ENCODE measurements at regions not wholly inside any gene's neighbourhood (a gene's known extent, or its start where the extent isn't known, plus 50 kb on each side); places are given as distances from the start of the nearest gene placed in this dataset.
"Not testable (repeated sequence)": the region's sequence is repeated elsewhere in the genome, so short reads cannot be mapped to it uniquely, and the experiment has no call there.

- no peak for TF ChIP-seq CTCF (IDR thresholded peaks at IDR 0.05; ENCODE audit: insufficient read depth, low read length, poor library complexity, severe bottlenecking)
Observed at GRCh38 chrX:64792598-64793337, 183.5 kb downstream of the ZC4H2 start.

GRCh38 chrX:64782923-64783322 lies 193.3 kb downstream of the ZC4H2 start:
- no peak for TF ChIP-seq CTCF (IDR thresholded peaks at IDR 0.05; ENCODE audit: insufficient read depth, low read length, poor library complexity, severe bottlenecking)
- Histone ChIP-seq H3K4me3 (replicated peaks; ENCODE audit: low read depth, low read length) (no peak overlapping the region), H3K36me3 (ENCODE audit: control insufficient read depth, insufficient read depth, low read length) (no peaks in the 10 kb centered on the region), H3K27me3 (replicated peaks; ENCODE audit: control insufficient read depth, insufficient read depth, low read length) (no peaks in the 10 kb centered on the region)
- no peak for DNase-seq (ENCODE audit: extremely low read depth, insufficient read length)

More at GRCh38 chrX:64792598-64793337, 183.5 kb downstream of the ZC4H2 start:
- no peaks in the 10 kb centered on the region for H3K36me3 ChIP-seq (ENCODE audit: control insufficient read depth, insufficient read depth, low read length)
- H3K27me3 ChIP-seq (replicated peaks; ENCODE audit: control insufficient read depth, insufficient read depth, low read length), result no peaks in the 10 kb centered on the region
- DNase-seq (ENCODE audit: extremely low read depth, insufficient read length), result no peak
- no peak overlapping the region for H3K4me3 ChIP-seq (replicated peaks; ENCODE audit: low read depth, low read length)

GRCh38 chrX:64758047-64758446 lies 218.2 kb downstream of the ZC4H2 start:
- no peak for TF ChIP-seq CTCF (IDR thresholded peaks at IDR 0.05; ENCODE audit: insufficient read depth, low read length, poor library complexity, severe bottlenecking)
- Histone ChIP-seq H3K4me3 (replicated peaks; ENCODE audit: low read depth, low read length) (no peak overlapping the region), H3K27me3 (replicated peaks; ENCODE audit: control insufficient read depth, insufficient read depth, low read length) (no peaks in the 10 kb centered on the region), H3K36me3 (ENCODE audit: control insufficient read depth, insufficient read depth, low read length) (no peaks in the 10 kb centered on the region)
- no peak for DNase-seq (ENCODE audit: extremely low read depth, insufficient read length)

DNA sequence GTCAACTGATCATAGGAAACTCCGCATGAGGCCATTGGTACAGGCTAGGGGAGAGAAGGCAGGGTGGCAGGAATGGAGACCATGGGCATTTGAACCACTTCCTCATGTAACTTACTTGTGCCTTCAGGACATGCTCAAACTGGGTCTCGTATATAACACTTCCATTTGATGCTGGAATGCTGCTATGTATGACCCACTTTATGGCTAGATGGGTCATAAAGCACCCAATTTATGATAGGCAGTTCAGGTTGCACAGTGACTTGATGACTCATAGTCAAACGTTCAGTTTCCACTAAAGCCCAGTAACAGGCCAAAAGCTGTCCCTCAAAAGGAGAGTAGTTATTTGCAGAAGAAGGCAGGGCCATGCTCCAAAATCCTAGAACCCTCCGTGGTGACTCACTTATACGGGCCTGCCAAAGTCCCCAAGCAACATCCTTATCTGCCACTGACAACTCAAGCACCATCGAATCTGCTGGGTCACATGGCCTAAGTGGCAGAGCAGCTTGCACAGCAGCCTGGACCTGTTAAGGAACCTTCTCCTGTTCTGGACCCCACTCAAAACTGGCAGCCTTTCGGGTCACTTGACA lies 236.4 kb downstream of the ZC4H2 start:
- no peak for TF ChIP-seq CTCF (IDR thresholded peaks at IDR 0.05; ENCODE audit: insufficient read depth, low read length, poor library complexity, severe bottlenecking)
- Histone ChIP-seq H3K4me3 (replicated peaks; ENCODE audit: low read depth, low read length) (no peak overlapping the region), H3K36me3 (ENCODE audit: control insufficient read depth, insufficient read depth, low read length) (no peaks in the 10 kb centered on the region), H3K27me3 (replicated peaks; ENCODE audit: control insufficient read depth, insufficient read depth, low read length) (no peaks in the 10 kb centered on the region)
- DNase-seq (ENCODE audit: extremely low read depth, insufficient read length), result no peak

- Histone ChIP-seq H3K36me3 (ENCODE audit: control insufficient read depth, insufficient read depth, low read length) (no peaks in the 10 kb centered on the region), H3K27me3 (replicated peaks; ENCODE audit: control insufficient read depth, insufficient read depth, low read length) (no peaks in the 10 kb centered on the region), H3K4me3 (replicated peaks; ENCODE audit: low read depth, low read length) (no peak overlapping the region)
- no peak for TF ChIP-seq CTCF (IDR thresholded peaks at IDR 0.05; ENCODE audit: insufficient read depth, low read length, poor library complexity, severe bottlenecking)
- no peak for DNase-seq (ENCODE audit: extremely low read depth, insufficient read length)
Observed at GRCh38 chrX:64698317-64698716, 277.9 kb downstream of the ZC4H2 start.

- not testable (repeated sequence) for H3K4me3 ChIP-seq (replicated peaks; ENCODE audit: low read depth, low read length); H3K27me3 ChIP-seq (replicated peaks; ENCODE audit: control insufficient read depth, insufficient read depth, low read length); H3K36me3 ChIP-seq (ENCODE audit: control insufficient read depth, insufficient read depth, low read length); DNase-seq (ENCODE audit: extremely low read depth, insufficient read length)
Observed at GRCh38 chrX:64695372-64695771, 280.9 kb downstream of the ZC4H2 start.
